Muscle of leg (tissue), 3 donors: ENCODE measurements at regions not wholly inside any gene's neighbourhood (a gene's known extent, or its start where the extent isn't known, plus 50 kb on each side); places are given as distances from the start of the nearest gene placed in this dataset.

Experiments used
- DNase-seq: peaks from one replicate; pipeline ENCODE4 v3.0.0; 2013
- H3K27ac ChIP-seq: one replicate; pipeline ENCODE4 v1.5.1; 2013; ENCODE audit warnings: mild to moderate bottlenecking, low read length, control low read depth
- H3K27me3 ChIP-seq: one replicate; pipeline ENCODE4 v1.6.1; 2013; ENCODE audit warnings: low read length; ENCODE audit not compliant: control insufficient read depth, insufficient read depth
- H3K36me3 ChIP-seq: one replicate; pipeline ENCODE4 v1.6.1; 2013; ENCODE audit warnings: low read length; ENCODE audit not compliant: control insufficient read depth, insufficient read depth
- H3K4me1 ChIP-seq: one replicate; pipeline ENCODE4 v1.6.1; 2013; ENCODE audit warnings: low read length; ENCODE audit not compliant: control insufficient read depth, insufficient read depth
- H3K4me3 ChIP-seq: one replicate; pipeline ENCODE4 v1.5.1; 2013; ENCODE audit warnings: low read length, control low read depth
- H3K9me3 ChIP-seq: replicated peaks from 2 replicates; pipeline ENCODE4 v1.6.1; 2013; ENCODE audit warnings: low read depth, low read length; ENCODE audit not compliant: control insufficient read depth
- WGBS: methylation state at CpG from one replicate; pipeline ENCODE4 v1.1.5; 2013; ENCODE audit warnings: missing lambda C conversion rate; ENCODE audit not compliant: insufficient coverage; 5-methylcytosine and 5-hydroxymethylcytosine counted together

- no peak overlapping the region for H3K27ac ChIP-seq
- peaks cover 17% of the 10 kb centered on the region for H3K27me3 ChIP-seq
- H3K4me3 ChIP-seq = no peak overlapping the region
- no peaks in the 10 kb centered on the region for H3K9me3 ChIP-seq
- H3K36me3 ChIP-seq = no peaks in the 10 kb centered on the region
- DNase-seq = no peak
- 82% methylated on average over 7 of the region's 10 CpGs for WGBS
- H3K4me1 ChIP-seq = peaks cover 21% of the 10 kb centered on the region
Observed at GRCh38 chr6:169960521-169960885, 209.1 kb downstream of the ERMARD start.

- Histone ChIP-seq H3K9me3 (no peaks in the 10 kb centered on the region), H3K4me3 (no peak overlapping the region), H3K4me1 (peaks cover 21% of the 10 kb centered on the region), H3K27me3 (peaks cover 17% of the 10 kb centered on the region), H3K27ac (no peak overlapping the region), H3K36me3 (no peaks in the 10 kb centered on the region)
- DNase-seq = no peak
- 49% methylated on average over 2 of the region's 4 CpGs for WGBS
Observed at GRCh38 chr6:169960003-169960344, 208.6 kb downstream of the ERMARD start.

GRCh38 chr6:169959136-169960002 is 207.9 kb downstream of the ERMARD start:
- Histone ChIP-seq H3K9me3 (no peaks in the 10 kb centered on the region), H3K36me3 (no peaks in the 10 kb centered on the region), H3K4me3 (no peak overlapping the region), H3K27me3 (peaks cover 17% of the 10 kb centered on the region), H3K4me1 (peaks cover 21% of the 10 kb centered on the region), H3K27ac (no peak overlapping the region)
- WGBS = 30% methylated on average over 28 of the region's 28 CpGs
- DNase-seq = peak; percentile 51

- Histone ChIP-seq H3K36me3 (no peaks in the 10 kb centered on the region), H3K4me3 (no peak overlapping the region), H3K4me1 (peaks cover 21% of the 10 kb centered on the region), H3K9me3 (no peaks in the 10 kb centered on the region), H3K27ac (no peak overlapping the region), H3K27me3 (peaks cover 19% of the 10 kb centered on the region)
- WGBS = 87% methylated on average over 9 of the region's 10 CpGs
- no peak for DNase-seq
Observed at GRCh38 chr6:169958510-169958909, 207.1 kb downstream of the ERMARD start.

GRCh38 chr6:169957351-169957963 is 206.0 kb downstream of the ERMARD start:
- no peak for DNase-seq
- no peak overlapping the region for H3K27ac ChIP-seq
- H3K4me3 ChIP-seq = no peak overlapping the region
- 87% methylated on average over 19 of the region's 24 CpGs for WGBS
- H3K36me3 ChIP-seq = no peaks in the 10 kb centered on the region
- peaks cover 21% of the 10 kb centered on the region for H3K4me1 ChIP-seq
- H3K9me3 ChIP-seq = no peaks in the 10 kb centered on the region
- peaks cover 12% of the 10 kb centered on the region for H3K27me3 ChIP-seq

GRCh38 chr6:169956580-169956979 is 205.2 kb downstream of the ERMARD start:
- H3K36me3 ChIP-seq = no peaks in the 10 kb centered on the region
- H3K9me3 ChIP-seq = no peaks in the 10 kb centered on the region
- peaks cover 9% of the 10 kb centered on the region for H3K27me3 ChIP-seq
- H3K4me3 ChIP-seq = no peak overlapping the region
- WGBS = 58% methylated on average over 5 of the region's 9 CpGs
- H3K4me1 ChIP-seq = peaks cover 16% of the 10 kb centered on the region
- DNase-seq = no peak
- no peak overlapping the region for H3K27ac ChIP-seq

GRCh38 chr6:169955731-169956437 is 204.5 kb downstream of the ERMARD start:
- H3K4me3 ChIP-seq = no peak overlapping the region
- peaks cover 6% of the 10 kb centered on the region for H3K27me3 ChIP-seq
- DNase-seq = no peak
- H3K4me1 ChIP-seq = peaks cover 14% of the 10 kb centered on the region
- no peaks in the 10 kb centered on the region for H3K36me3 ChIP-seq
- H3K27ac ChIP-seq = no peak overlapping the region
- 48% methylated on average over 17 of the region's 19 CpGs for WGBS
- no peaks in the 10 kb centered on the region for H3K9me3 ChIP-seq

- no peak for DNase-seq
- H3K4me3 ChIP-seq = no peak overlapping the region
- peaks cover 12% of the 10 kb centered on the region for H3K4me1 ChIP-seq
- H3K9me3 ChIP-seq = no peaks in the 10 kb centered on the region
- H3K27me3 ChIP-seq = peaks cover 4% of the 10 kb centered on the region
- no peaks in the 10 kb centered on the region for H3K36me3 ChIP-seq
- no CpG with 5 or more reads among the region's 1 CpG for WGBS
- no peak overlapping the region for H3K27ac ChIP-seq
Observed at GRCh38 chr6:169954977-169955376, 203.6 kb downstream of the ERMARD start.

GRCh38 chr6:169953686-169954085 is 202.3 kb downstream of the ERMARD start:
- no peaks in the 10 kb centered on the region for H3K9me3 ChIP-seq
- DNase-seq = no peak
- H3K27me3 ChIP-seq = peaks cover 4% of the 10 kb centered on the region
- H3K4me3 ChIP-seq = no peak overlapping the region
- H3K36me3 ChIP-seq = no peaks in the 10 kb centered on the region
- H3K4me1 ChIP-seq = no peaks in the 10 kb centered on the region
- H3K27ac ChIP-seq = no peak overlapping the region
- 83% methylated on average over 1 of the region's 3 CpGs for whole genome bisulfite sequencing

GRCh38 chr6:169950558-169950957 is 199.1 kb downstream of the ERMARD start:
- WGBS = 74% methylated on average over 2 of the region's 2 CpGs
- Histone ChIP-seq H3K4me1 (no peaks in the 10 kb centered on the region), H3K36me3 (no peaks in the 10 kb centered on the region), H3K27me3 (peaks cover 2% of the 10 kb centered on the region), H3K4me3 (no peak overlapping the region), H3K27ac (no peak overlapping the region), H3K9me3 (no peaks in the 10 kb centered on the region)
- DNase-seq = peak; percentile 24
